Heart right ventricle (tissue), 16 donors: ENCODE measurements at regions not wholly inside any gene's neighbourhood (a gene's known extent, or its start where the extent isn't known, plus 50 kb on each side); places are given as distances from the start of the nearest gene placed in this dataset.

Experiments used
- ATAC-seq, 8 donors: fragments of 200-7000 bp; cut with Tn5 transposase; one replicate each; pipeline ENCODE4 v1.9.1; 2020; ENCODE audit warnings: mild to moderate bottlenecking in 8 of 8, moderate library complexity in 8 of 8, moderate number of reproducible peaks in 1 of 8
- DNase-seq, 2 donors: peaks; one replicate each; pipeline ENCODE4 v3.0.0-alpha.2; 2020
- H3K27ac ChIP-seq, 10 donors: fragments of 200-600 bp; sonication (generic) in 2 of 10; one replicate each; pipeline versions ENCODE4 v1.5.0 to v1.8.0; 2020 to 2022; ENCODE audit warnings: mild to moderate bottlenecking in 3 of 10
- H3K27me3 ChIP-seq, 7 donors: fragments of 200-600 bp; one replicate each; pipeline ENCODE4 v1.8.0; 2021 to 2022; ENCODE audit warnings: mild to moderate bottlenecking in 2 of 7
- H3K36me3 ChIP-seq, 9 donors: fragments of 200-600 bp; sonication (generic) in 1 of 9; one replicate each; pipeline versions ENCODE4 v1.5.0 to v1.8.0; 2020 to 2022; ENCODE audit warnings: mild to moderate bottlenecking in 2 of 9
- H3K4me1 ChIP-seq, 9 donors: fragments of 200-600 bp; sonication (generic) in 1 of 9; one replicate each; pipeline versions ENCODE4 v1.5.0 to v1.8.0; 2020 to 2022; ENCODE audit warnings: mild to moderate bottlenecking in 4 of 9
- H3K4me3 ChIP-seq, 10 donors: fragments of 200-600 bp; sonication (generic) in 2 of 10; one replicate each; pipeline versions ENCODE4 v1.5.0 to v1.8.0; 2020 to 2022; ENCODE audit warnings: mild to moderate bottlenecking in 7 of 10, moderate library complexity in 2 of 10
- H3K9me3 ChIP-seq, 11 donors: fragments of 200-600 bp in 10 of 11; sonication (generic) in 2 of 11; one replicate each; pipeline versions ENCODE4 v1.5.0 to v1.8.0; 2013 to 2022; ENCODE audit warnings: mild to moderate bottlenecking in 2 of 11, control low read depth in 1 of 11, moderate library complexity in 1 of 11
- WGBS, 2 donors: extraction: QIAGEN DNeasy Blood & Tissue Kit; methylation state at CpG; one replicate each; pipeline ENCODE4 v1.1.7; 2013; ENCODE audit warnings: inconsistent platforms in 1 of 2; 5-methylcytosine and 5-hydroxymethylcytosine counted together
- intact Hi-C, 10 donors: fragments of 100-400 bp; cut with DNase I; formaldehyde crosslinking; loops; one replicate each; pipeline versions ENCODE4 v1.11.1 to v1.14.2; 2022
- TF ChIP-seq, protein P1 (sequence below), 9 donors: fragments of 200-600 bp; sonication (generic) in 2 of 9; IDR thresholded peaks; one replicate each; pipeline versions ENCODE4 v1.5.0 to v1.8.0; 2021 to 2022; ENCODE audit warnings: antibody characterized with exemption in 9 of 9, mild to moderate bottlenecking in 5 of 9, moderate library complexity in 1 of 9
- donor health status: Arrhythmogenic right ventricular cardiomyopathy.
- donor health status: ischemic (EF 13 %, LVEDD 7.1; RV severe dilation, severe dysfunction).
- donor health status: healthy with polysubstance abuse.
- donor health status: DM: no; HTN: yes; CAD: no.
- donor health status: DM: no; HTN: no; CAD: no.
- donor health status: ischemic (EF 25% LVEDD 6.9; RV normal size, moderate dysfunction).
- donor health status: ischemic (EF 25% LVEDD 5.7; RV mildly dilated, moderate dysfunction).
- donor health status: healthy.
- donor health status: DM: yes; HTN: yes; CAD: no.
- donor health status: Ischemic cardiomyopathy.
- donor health status: ischemic (EF 35%, LVEDD 5.7; RV mildly dilated, moderate dysfunction).
- donor health status: nonischemic (EF 11% LVEDD 7.7; RV severe dilation, severe dysfunction).
- donor health status: DM: yes; HTN: yes; CAD: no.
- donor health status: PGD.
- donor health status: ischemic (EF 29% LVEDD 5.4; RV normal size, mild dysfunction).
- donor health status: nonischemic (EF 23%, LVEDD 6.1; RV moderate dilation, normal function).

DNA sequence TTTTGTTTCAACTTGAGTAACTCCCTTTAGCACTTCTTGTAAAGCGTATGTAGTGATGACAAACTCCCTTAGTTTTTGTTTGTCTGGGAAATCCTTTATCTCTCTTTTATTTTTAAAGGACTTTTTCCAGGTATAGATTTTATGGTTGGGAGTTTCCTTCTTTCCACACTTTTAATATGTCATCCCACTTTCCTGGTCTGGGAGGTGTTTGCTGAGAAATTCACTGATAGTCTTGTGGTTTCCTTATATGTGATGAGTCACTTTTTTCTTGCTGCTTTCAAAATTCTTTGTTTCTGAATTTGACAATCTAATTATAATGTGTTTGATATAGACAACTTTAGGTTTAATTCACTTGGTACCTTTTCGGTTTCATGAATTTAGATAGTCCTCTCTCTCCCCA is 353.9 kb downstream of the GPAT3 start:
- TF ChIP-seq, protein P1, sequence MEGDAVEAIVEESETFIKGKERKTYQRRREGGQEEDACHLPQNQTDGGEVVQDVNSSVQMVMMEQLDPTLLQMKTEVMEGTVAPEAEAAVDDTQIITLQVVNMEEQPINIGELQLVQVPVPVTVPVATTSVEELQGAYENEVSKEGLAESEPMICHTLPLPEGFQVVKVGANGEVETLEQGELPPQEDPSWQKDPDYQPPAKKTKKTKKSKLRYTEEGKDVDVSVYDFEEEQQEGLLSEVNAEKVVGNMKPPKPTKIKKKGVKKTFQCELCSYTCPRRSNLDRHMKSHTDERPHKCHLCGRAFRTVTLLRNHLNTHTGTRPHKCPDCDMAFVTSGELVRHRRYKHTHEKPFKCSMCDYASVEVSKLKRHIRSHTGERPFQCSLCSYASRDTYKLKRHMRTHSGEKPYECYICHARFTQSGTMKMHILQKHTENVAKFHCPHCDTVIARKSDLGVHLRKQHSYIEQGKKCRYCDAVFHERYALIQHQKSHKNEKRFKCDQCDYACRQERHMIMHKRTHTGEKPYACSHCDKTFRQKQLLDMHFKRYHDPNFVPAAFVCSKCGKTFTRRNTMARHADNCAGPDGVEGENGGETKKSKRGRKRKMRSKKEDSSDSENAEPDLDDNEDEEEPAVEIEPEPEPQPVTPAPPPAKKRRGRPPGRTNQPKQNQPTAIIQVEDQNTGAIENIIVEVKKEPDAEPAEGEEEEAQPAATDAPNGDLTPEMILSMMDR (IDR thresholded peaks at IDR 0.05) = no peak
- intact Hi-C loops = no loop called here

DNA sequence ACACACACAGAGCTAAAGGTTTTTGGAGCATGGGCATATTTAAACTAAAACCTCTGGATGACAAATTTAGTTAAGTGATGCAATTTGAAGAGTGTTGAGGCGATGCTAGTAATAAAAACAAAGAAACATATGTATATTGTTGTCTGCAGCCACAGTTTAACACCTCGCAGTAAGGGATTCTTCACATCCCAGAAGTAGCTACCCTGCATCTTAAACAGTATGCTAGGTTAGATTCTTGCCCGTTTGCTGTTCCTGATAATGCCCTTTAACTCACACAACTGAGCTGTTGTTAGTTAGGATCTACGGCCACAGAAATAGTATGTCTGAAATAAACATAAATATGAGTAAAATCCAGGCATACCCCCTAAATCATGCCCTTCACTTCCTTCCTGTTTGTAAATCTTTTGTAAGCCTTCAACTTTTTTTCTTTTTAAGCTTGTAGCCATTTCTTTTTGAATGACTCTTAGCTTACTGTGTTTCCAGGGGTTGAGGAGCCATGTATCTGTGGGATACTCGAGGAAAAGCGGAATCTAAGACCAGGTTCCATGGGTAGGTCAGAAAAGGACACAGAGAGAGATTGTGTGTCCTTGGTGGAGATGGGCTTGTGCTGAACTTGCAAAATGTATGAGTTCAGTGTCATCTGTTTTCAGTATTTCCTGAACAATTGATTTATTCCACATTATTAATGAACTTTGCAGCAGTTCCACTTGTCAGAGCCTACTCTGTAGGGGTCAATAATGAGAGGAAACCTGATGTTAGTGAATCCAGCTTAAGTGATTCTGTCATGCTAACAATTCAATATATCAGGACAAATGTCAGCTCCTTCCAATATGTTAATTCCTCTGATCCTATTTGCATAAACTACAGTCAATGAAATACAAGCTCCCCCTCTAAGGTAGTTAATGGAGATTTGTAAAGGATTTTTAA is 349.6 kb downstream of the GPAT3 start:
- no peaks in the 10 kb centered on the region for H3K36me3 ChIP-seq
- no peak for DNase-seq
- intact Hi-C loops = no loop called here
- H3K9me3 ChIP-seq = peaks cover 0 to 12% (median 0%) of the 10 kb centered on the region in 11 donors
- 74% methylated on average over 6 of the region's 6 CpGs for WGBS, 2 donors
- no peak overlapping the region for H3K4me3 ChIP-seq
- no peak for ATAC-seq
- H3K27ac ChIP-seq = no peak overlapping the region
- TF ChIP-seq, protein P1 (IDR thresholded peaks at IDR 0.05) = no peak
- peaks cover 0 to 3% (median 0%) of the 10 kb centered on the region in 7 donors for H3K27me3 ChIP-seq
- H3K4me1 ChIP-seq = no peaks in the 10 kb centered on the region

More for the DNA sequence above, 353.9 kb downstream of the GPAT3 start:
- peaks cover 0 to 17% (median 0%) of the 10 kb centered on the region in 11 donors for H3K9me3 ChIP-seq
- ATAC-seq (no peak), DNase-seq (no peak)
- peaks cover 0 to 7% (median 0%) of the 10 kb centered on the region in 7 donors for H3K27me3 ChIP-seq
- WGBS, 2 donors = 69 to 70% methylated on average over 2 of the region's 2 CpGs
- no peaks in the 10 kb centered on the region for H3K36me3 ChIP-seq
- no peak overlapping the region for H3K4me3 ChIP-seq
- H3K4me1 ChIP-seq = no peaks in the 10 kb centered on the region
- no peak overlapping the region for H3K27ac ChIP-seq

DNA sequence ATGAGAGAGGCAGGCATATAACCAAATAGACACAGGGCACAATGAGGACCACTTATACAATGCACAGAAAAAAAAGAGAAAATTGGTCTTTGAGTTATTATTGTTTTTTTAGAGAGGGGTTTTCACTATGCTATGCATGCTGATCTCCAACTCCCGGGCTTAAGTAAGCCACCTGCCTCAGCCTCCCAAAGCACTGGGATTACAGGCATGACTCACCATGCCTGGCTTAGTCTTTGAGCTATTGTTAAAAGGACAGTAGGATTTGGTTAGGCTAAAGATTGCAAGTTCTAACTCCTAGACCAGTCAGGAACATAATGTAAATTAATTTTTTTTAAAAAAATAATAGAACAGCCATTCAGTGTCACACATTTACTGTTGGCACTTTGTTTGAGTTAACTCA is 340.1 kb downstream of the GPAT3 start:
- DNase-seq = no peak
- Histone ChIP-seq H3K27ac (no peak overlapping the region), H3K9me3 (no peaks in the 10 kb centered on the region), H3K4me3 (no peak overlapping the region), H3K4me1 (no peaks in the 10 kb centered on the region), H3K36me3 (no peaks in the 10 kb centered on the region), H3K27me3 (no peaks in the 10 kb centered on the region)
- intact Hi-C loops = no loop called here
- 72 to 87% methylated on average over 1 of the region's 1 CpG for WGBS, 2 donors
- ATAC-seq = no peak
- TF ChIP-seq, protein P1 (IDR thresholded peaks at IDR 0.05) = no peak

GRCh38 chr4:83875437-83875836 is 339.5 kb downstream of the GPAT3 start:
- Histone ChIP-seq H3K27ac (no peak overlapping the region), H3K4me3 (no peak overlapping the region), H3K4me1 (no peaks in the 10 kb centered on the region), H3K27me3 (no peaks in the 10 kb centered on the region), H3K9me3 (no peaks in the 10 kb centered on the region), H3K36me3 (no peaks in the 10 kb centered on the region)
- WGBS, 2 donors = 39 to 44% methylated on average over 2 of the region's 2 CpGs
- no peak for ATAC-seq
- intact Hi-C loops = no loop called here
- TF ChIP-seq, protein P1 (IDR thresholded peaks at IDR 0.05) = no peak
- no peak for DNase-seq
